ENCODE measurements at regions not wholly inside any gene's neighbourhood (a gene's known extent, or its start where the extent isn't known, plus 50 kb on each side); places are given as distances from the start of the nearest gene placed in this dataset.

- no peak for DNase-seq
These were observed 472.4 kb upstream of the MGMT start for GRCh38 chr10:128994598-128995143.

- no peak for DNase-seq
These were observed 471.4 kb upstream of the MGMT start for GRCh38 chr10:128995676-128996075.

- no peak for DNase-seq
These were observed 470.9 kb upstream of the MGMT start for GRCh38 chr10:128996092-128996491.

- no peak for DNase-seq
These were observed 468.8 kb upstream of the MGMT start for GRCh38 chr10:128998101-128998805.

GRCh38 chr10:129004398-129004797, 462.6 kb upstream of the MGMT start:
- DNase-seq: no peak

GRCh38 chr10:129005080-129005479, 462.0 kb upstream of the MGMT start:
- no peak for DNase-seq

GRCh38 chr10:129005804-129006203, 461.2 kb upstream of the MGMT start:
- DNase-seq: no peak

GRCh38 chr10:129018511-129018910, 448.5 kb upstream of the MGMT start:
- no peak for DNase-seq

GRCh38 chr10:129020651-129021330, 446.2 kb upstream of the MGMT start:
- no peak for DNase-seq

GRCh38 chr10:129021594-129022304, 445.3 kb upstream of the MGMT start:
- no peak for DNase-seq

GRCh38 chr10:129023082-129023481, 444.0 kb upstream of the MGMT start:
- DNase-seq: no peak

- DNase-seq: no peak
These were observed 443.0 kb upstream of the MGMT start for GRCh38 chr10:129024046-129024445.

- DNase-seq: no peak
These were observed 441.3 kb upstream of the MGMT start for GRCh38 chr10:129025787-129026186.

GRCh38 chr10:129027906-129028305, 439.1 kb upstream of the MGMT start:
- DNase-seq: no peak

- no peak for DNase-seq
These were observed 438.6 kb upstream of the MGMT start for GRCh38 chr10:129028451-129028850.

- DNase-seq: no peak
These were observed 438.0 kb upstream of the MGMT start for GRCh38 chr10:129029051-129029450.

- DNase-seq: no peak
These were observed 437.0 kb upstream of the MGMT start for GRCh38 chr10:129029851-129030602.

GRCh38 chr10:129030603-129030895, 436.5 kb upstream of the MGMT start:
- no peak for DNase-seq

- DNase-seq: no peak
These were observed 435.8 kb upstream of the MGMT start for GRCh38 chr10:129030996-129031843.

GRCh38 chr10:129031844-129032150, 435.2 kb upstream of the MGMT start:
- no peak for DNase-seq

- no peak for DNase-seq
These were observed 434.4 kb upstream of the MGMT start for GRCh38 chr10:129032372-129033313.
